ENCODE measurements at regions not wholly inside any gene's neighbourhood (a gene's known extent, or its start where the extent isn't known, plus 50 kb on each side); places are given as distances from the start of the nearest gene placed in this dataset.

GRCh38 chr14:53331247-53331646, 178.1 kb upstream of the DDHD1 start (continued):
- no peak for TF ChIP-seq MTF1 (CRISPR knock-in tag; IDR thresholded peaks at IDR 0.05; ENCODE audit: borderline replicate concordance)

DNA sequence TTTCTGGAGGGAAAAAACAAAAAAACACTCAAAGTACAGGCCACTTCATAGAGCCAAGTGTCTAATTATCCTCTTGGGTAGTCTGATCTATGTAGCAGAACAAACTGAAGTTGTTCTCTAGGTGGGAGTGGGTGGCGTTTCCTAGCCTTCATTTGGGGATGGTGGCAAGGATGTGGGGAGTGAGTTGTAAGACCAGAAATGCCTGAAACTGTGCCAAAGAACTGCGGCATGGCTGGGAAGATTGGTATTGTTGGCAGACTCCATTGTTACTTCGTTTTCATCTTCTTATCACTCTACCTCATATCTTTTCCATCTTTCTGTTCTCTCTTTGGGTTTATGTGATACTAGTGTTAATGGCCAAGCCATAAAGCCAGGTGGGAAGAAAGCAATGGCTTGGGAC, 177.3 kb upstream of the DDHD1 start:
- H3K27me3 ChIP-seq (ENCODE audit: control insufficient read depth in 2 of 2, insufficient read depth in 2 of 2, low read length in 2 of 2), result no peaks in the 10 kb centered on the region
- ATAC-seq, result no peak
- POLR2A ChIA-PET, result no interaction called here

More for the DNA sequence above, 177.3 kb upstream of the DDHD1 start:
- DNase-seq (ENCODE audit: extremely low read depth in 1 of 4, low spot score in 3 of 4) (no peak), FAIRE-seq (no peak)
- Histone ChIP-seq H3K9ac (ENCODE audit: insufficient read depth in 1 of 2, low read depth in 2 of 2, low read length in 2 of 2) (no peak overlapping the region), H3K4me1 (replicated peaks in 1 of 2; ENCODE audit: control insufficient read depth in 2 of 2, insufficient read depth in 2 of 2, low read length in 2 of 2) (no peaks in the 10 kb centered on the region), H3K9me1 (ENCODE audit: control insufficient read depth, insufficient read depth, low read length) (peaks cover 3% of the 10 kb centered on the region), H2AFZ (ENCODE audit: low read depth, low read length) (no peak overlapping the region), H3K4me3 (no peak overlapping the region), H3K9me3 (replicated peaks; ENCODE audit: control insufficient read depth, insufficient read depth, low read depth, low read length) (no peaks in the 10 kb centered on the region), H3K36me3 (ENCODE audit: control insufficient read depth, insufficient read depth, low read length) (no peaks in the 10 kb centered on the region), H3K27ac (ENCODE audit: extremely low read depth, low read depth, low read length) (no peak overlapping the region), H4K20me1 (replicated peaks; ENCODE audit: control insufficient read depth, insufficient read depth, low read length) (no peaks in the 10 kb centered on the region), H3K4me2 (ENCODE audit: insufficient read depth, low read length) (no peak overlapping the region), H3K79me2 (ENCODE audit: control insufficient read depth, insufficient read depth, low read length) (no peaks in the 10 kb centered on the region)
- CTCF ChIA-PET (ENCODE audit: low intra/inter-chr PET ratio), result no interaction called here
- in situ Hi-C loops (cut with MboI) (no loop called here), intact Hi-C loops (cut with micrococcal nuclease) (no loop called here)
- WGBS (ENCODE audit: insufficient coverage, low coverage, missing lambda C conversion rate), result 0% methylated on average over 3 of the region's 3 CpGs
- BruUV-seq (replicated peaks), result no TSS peak
- TF ChIP-seq, protein P1, sequence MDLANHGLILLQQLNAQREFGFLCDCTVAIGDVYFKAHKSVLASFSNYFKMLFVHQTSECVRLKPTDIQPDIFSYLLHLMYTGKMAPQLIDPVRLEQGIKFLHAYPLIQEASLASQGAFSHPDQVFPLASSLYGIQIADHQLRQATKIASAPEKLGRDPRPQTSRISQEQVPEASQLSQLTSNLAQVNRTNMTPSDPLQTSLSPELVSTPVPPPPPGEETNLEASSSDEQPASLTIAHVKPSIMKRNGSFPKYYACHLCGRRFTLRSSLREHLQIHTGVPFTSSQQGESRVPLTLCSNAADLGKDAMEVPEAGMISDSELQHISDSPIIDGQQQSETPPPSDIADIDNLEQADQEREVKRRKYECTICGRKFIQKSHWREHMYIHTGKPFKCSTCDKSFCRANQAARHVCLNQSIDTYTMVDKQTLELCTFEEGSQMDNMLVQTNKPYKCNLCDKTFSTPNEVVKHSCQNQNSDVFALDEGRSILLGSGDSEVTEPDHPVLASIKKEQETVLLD (IDR thresholded peaks at IDR 0.05), result no peak
- no peak for TF ChIP-seq ARNT (IDR thresholded peaks at IDR 0.05)
- TF ChIP-seq NCOR1 (IDR thresholded peaks at IDR 0.05), result no peak
- TF ChIP-seq MAFG (tag; conservative IDR thresholded peaks at IDR 0.05), result no peak
- no peak for TF ChIP-seq E2F4 (CRISPR knock-in tag; IDR thresholded peaks at IDR 0.05; ENCODE audit: low read depth)
- TF ChIP-seq SIRT6 (IDR thresholded peaks at IDR 0.05; ENCODE audit: low read depth, low read length), result no peak
- no peak for TF ChIP-seq GABPB2 (CRISPR knock-in tag; conservative IDR thresholded peaks at IDR 0.05)
